HCT116 (cell line): ENCODE measurements at regions not wholly inside any gene's neighbourhood (a gene's known extent, or its start where the extent isn't known, plus 50 kb on each side); places are given as distances from the start of the nearest gene placed in this dataset.
A peak's percentile ranks its signal among the peaks of the same experiment; 100 is the strongest.
"Not testable (repeated sequence)": the region's sequence is repeated elsewhere in the genome, so short reads cannot be mapped to it uniquely, and the experiment has no call there.

ENCODE experiments used
- ATAC-seq: fragments of 200-7000 bp; cut with Tn5 transposase; 2 replicates; pipeline ENCODE4 v1.9.1; 2020; ENCODE audit warnings: mild to moderate bottlenecking, moderate library complexity
- BruUV-seq: library from RNA; stranded (reverse); fragments of 400-500 nt; replicated peaks from 2 replicates; lab custom pipeline; 2021; lab: Mats Ljungman, UMichigan
- CTCF ChIA-PET: fragments of 300-600 bp; sonication (Branson Sonifier 250); formaldehyde crosslinking; loops from one replicate; lab custom pipeline; 2021; ENCODE audit warnings: antibody characterized with exemption; lab: Charles Lee
- POLR2A ChIA-PET: fragments of 300-600, 350-600 bp; sonication (Branson Sonifier 250); formaldehyde crosslinking; loops from one replicate; lab custom pipeline; 2021; ENCODE audit warnings: antibody characterized with exemption; lab: Charles Lee
- RAD21 ChIA-PET, 2 experiments: fragments of 300-600 bp; sonication (Branson Sonifier 250); formaldehyde crosslinking; loops; one replicate each; lab custom pipeline; 2023; ENCODE audit warnings: low total read pairs in 2 of 2; ENCODE audit not compliant: uncharacterized antibody in 2 of 2, unreplicated experiment in 2 of 2, low non-redundant PET in 1 of 2; lab: Charles Lee
- DNase-seq: peaks from one replicate; pipeline ENCODE4 v3.0.0-alpha.2; 2010; ENCODE audit warnings: low read depth, low spot score
- H2AFZ ChIP-seq: fragments of 200-600 bp; shearing (Covaris generic), sonication (generic); 2 replicates; pipeline ENCODE4 v1.6.1; 2017; ENCODE audit warnings: low read depth, mixed run types, mixed read lengths, antibody characterized with exemption, low read length; ENCODE audit not compliant: poor library complexity, severe bottlenecking
- H3K27ac ChIP-seq: 2 replicates; pipeline ENCODE4 v1.5.1; 2012; ENCODE audit warnings: low read depth, low read length
- H3K27me3 ChIP-seq: fragments of 200-600 bp; sonication (generic); 2 replicates; pipeline ENCODE4 v1.6.1; 2016; ENCODE audit warnings: mixed run types, low read length, mixed read lengths; ENCODE audit not compliant: insufficient read depth
- H3K36me3 ChIP-seq, 2 experiments: fragments of 200-500 bp in 1 of 2; fragments of 200-600 bp in 1 of 2; sonication (Bioruptor generic) in 1 of 2; sonication (generic) in 1 of 2; 2 replicates each; pipeline versions ENCODE4 v1.5.1 to v1.6.1; 2014 to 2016; ENCODE audit warnings: low read length in 2 of 2, inconsistent platforms in 1 of 2, mixed read lengths in 1 of 2, mixed run types in 1 of 2; ENCODE audit not compliant: insufficient read depth in 2 of 2, control insufficient read depth in 1 of 2
- H3K4me1 ChIP-seq, 2 experiments: fragments of 200-600 bp in 1 of 2; sonication (generic) in 1 of 2; 2 replicates each; pipeline versions ENCODE4 v1.5.1 to v1.6.1; 2012 to 2017; ENCODE audit warnings: low read length in 2 of 2, inconsistent platforms in 1 of 2, mild to moderate bottlenecking in 1 of 2, mixed read lengths in 1 of 2, mixed run types in 1 of 2, moderate library complexity in 1 of 2; ENCODE audit not compliant: insufficient read depth in 2 of 2, control insufficient read depth in 1 of 2
- H3K4me2 ChIP-seq: fragments of 200-600 bp; sonication (generic); 2 replicates; pipeline ENCODE4 v1.6.1; 2017; ENCODE audit warnings: mixed run types, low read length, mixed read lengths
- H3K4me3 ChIP-seq, 2 experiments: fragments of 200-600 bp in 1 of 2; sonication (generic) in 1 of 2; replicated peaks in 1 of 2; 2 replicates each; pipeline ENCODE4 v1.5.1; 2011 to 2016; ENCODE audit warnings: low read length in 2 of 2, control low read depth in 1 of 2, low read depth in 1 of 2, mild to moderate bottlenecking in 1 of 2, mixed read lengths in 1 of 2, mixed run types in 1 of 2
- H3K79me2 ChIP-seq: fragments of 200-600 bp; sonication (generic); 2 replicates; pipeline ENCODE4 v1.6.1; 2017; ENCODE audit warnings: mild to moderate bottlenecking, mixed run types, low read length, moderate library complexity, mixed read lengths; ENCODE audit not compliant: insufficient read depth
- H3K9ac ChIP-seq: fragments of 200-600 bp; sonication (generic); 2 replicates; pipeline ENCODE4 v1.6.1; 2016; ENCODE audit warnings: low read length, mixed read lengths
- H3K9me2 ChIP-seq: fragments of 200-600 bp; sonication (generic), shearing (Covaris generic); 2 replicates; pipeline ENCODE4 v1.6.1; 2017; ENCODE audit warnings: mixed run types, mild to moderate bottlenecking, moderate library complexity; ENCODE audit not compliant: insufficient read depth
- H3K9me3 ChIP-seq, 2 experiments: fragments of 200-500 bp in 1 of 2; fragments of 200-600 bp in 1 of 2; sonication (Bioruptor generic) in 1 of 2; sonication (generic) in 1 of 2; 2 replicates each; pipeline ENCODE4 v1.6.1; 2014 to 2017; ENCODE audit warnings: low read length in 2 of 2, mixed read lengths in 2 of 2, inconsistent platforms in 1 of 2, low read depth in 1 of 2, mild to moderate bottlenecking in 1 of 2, mixed run types in 1 of 2, moderate library complexity in 1 of 2; ENCODE audit not compliant: control insufficient read depth in 1 of 2, insufficient read depth in 1 of 2
- H4K20me1 ChIP-seq: fragments of 200-600 bp; sonication (generic), shearing (Covaris generic); 2 replicates; pipeline ENCODE4 v1.6.1; 2017; ENCODE audit warnings: mixed run types, mild to moderate bottlenecking, moderate library complexity; ENCODE audit not compliant: insufficient read depth
- RAD21 ChIP-seq: IDR thresholded peaks from 2 replicates; pipeline ENCODE4 v1.6.1; 2012; ENCODE audit warnings: low read depth, mild to moderate bottlenecking
- intact Hi-C: fragments of 100-400 bp; cut with micrococcal nuclease; formaldehyde crosslinking; loops from 2 replicates; pipeline ENCODE4 v1.10.0; 2022
- TF ChIP-seq, protein P1 (sequence below), 3 experiments: fragments of 200-600 bp in 1 of 3; sonication (generic) in 1 of 3; IDR thresholded peaks in 2 of 3; conservative IDR thresholded peaks in 1 of 3; 2 replicates each; pipeline ENCODE4 v1.5.1; 2012 to 2017; ENCODE audit warnings: low read depth in 2 of 3, low read length in 2 of 3, antibody characterized with exemption in 1 of 3, borderline replicate concordance in 1 of 3, control low read depth in 1 of 3, mild to moderate bottlenecking in 1 of 3, mixed read lengths in 1 of 3, mixed run types in 1 of 3, moderate library complexity in 1 of 3; ENCODE audit not compliant: insufficient read depth in 1 of 3

DNA sequence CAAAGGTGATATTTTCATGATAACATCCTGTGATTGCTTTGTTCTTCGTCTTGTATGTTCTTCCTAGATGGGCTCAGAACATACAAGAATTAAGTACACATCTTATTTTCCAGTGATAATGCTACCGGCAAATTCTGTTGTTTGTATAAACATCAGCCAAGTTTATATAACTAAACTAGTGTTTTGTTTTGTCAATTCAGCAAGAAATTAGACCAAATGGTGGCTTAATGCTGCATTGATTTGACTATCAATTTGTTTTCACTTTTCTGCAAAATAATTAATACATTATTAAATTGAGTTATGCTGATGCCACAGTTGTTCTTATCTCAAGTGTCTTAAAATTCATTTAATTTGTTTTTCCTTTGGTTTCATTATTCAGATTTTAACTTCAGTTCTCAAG is 177.7 kb downstream of the OR4F29 start:
- not testable (repeated sequence) for BruUV-seq

DNA sequence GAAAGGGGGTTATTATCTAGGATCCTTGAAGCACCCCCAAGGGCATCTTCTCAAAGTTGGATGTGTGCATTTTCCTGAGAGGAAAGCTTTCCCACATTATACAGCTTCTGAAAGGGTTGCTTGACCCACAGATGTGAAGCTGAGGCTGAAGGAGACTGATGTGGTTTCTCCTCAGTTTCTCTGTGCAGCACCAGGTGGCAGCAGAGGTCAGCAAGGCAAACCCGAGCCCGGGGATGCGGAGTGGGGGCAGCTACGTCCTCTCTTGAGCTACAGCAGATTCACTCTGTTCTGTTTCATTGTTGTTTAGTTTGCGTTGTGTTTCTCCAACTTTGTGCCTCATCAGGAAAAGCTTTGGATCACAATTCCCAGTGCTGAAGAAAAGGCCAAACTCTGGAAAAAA is 183.7 kb downstream of the OR4F29 start:
- H2AFZ ChIP-seq, RAD21 ChIA-PET, BruUV-seq, CTCF ChIA-PET, H3K9me3 ChIP-seq, ATAC-seq, intact Hi-C loops, H3K36me3 ChIP-seq, H3K27ac ChIP-seq, H3K79me2 ChIP-seq, H3K4me3 ChIP-seq, H4K20me1 ChIP-seq, H3K9me2 ChIP-seq, H3K9ac ChIP-seq, H3K4me1 ChIP-seq, H3K4me2 ChIP-seq, POLR2A ChIA-PET, H3K27me3 ChIP-seq: not testable (repeated sequence)
- DNase-seq = peak; percentile 8
- TF ChIP-seq, protein P1, sequence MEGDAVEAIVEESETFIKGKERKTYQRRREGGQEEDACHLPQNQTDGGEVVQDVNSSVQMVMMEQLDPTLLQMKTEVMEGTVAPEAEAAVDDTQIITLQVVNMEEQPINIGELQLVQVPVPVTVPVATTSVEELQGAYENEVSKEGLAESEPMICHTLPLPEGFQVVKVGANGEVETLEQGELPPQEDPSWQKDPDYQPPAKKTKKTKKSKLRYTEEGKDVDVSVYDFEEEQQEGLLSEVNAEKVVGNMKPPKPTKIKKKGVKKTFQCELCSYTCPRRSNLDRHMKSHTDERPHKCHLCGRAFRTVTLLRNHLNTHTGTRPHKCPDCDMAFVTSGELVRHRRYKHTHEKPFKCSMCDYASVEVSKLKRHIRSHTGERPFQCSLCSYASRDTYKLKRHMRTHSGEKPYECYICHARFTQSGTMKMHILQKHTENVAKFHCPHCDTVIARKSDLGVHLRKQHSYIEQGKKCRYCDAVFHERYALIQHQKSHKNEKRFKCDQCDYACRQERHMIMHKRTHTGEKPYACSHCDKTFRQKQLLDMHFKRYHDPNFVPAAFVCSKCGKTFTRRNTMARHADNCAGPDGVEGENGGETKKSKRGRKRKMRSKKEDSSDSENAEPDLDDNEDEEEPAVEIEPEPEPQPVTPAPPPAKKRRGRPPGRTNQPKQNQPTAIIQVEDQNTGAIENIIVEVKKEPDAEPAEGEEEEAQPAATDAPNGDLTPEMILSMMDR (IDR thresholded peaks at IDR 0.05 in 2 of 3, conservative IDR thresholded peaks at IDR 0.05 in 1 of 3; ENCODE audit: borderline replicate concordance in 1 of 3, insufficient read depth in 1 of 3, low read depth in 2 of 3, low read length in 2 of 3) = peak; percentile 17 to 70 (median 35); a peak in 5 of 6 replicates
- peak; percentile 59 for TF ChIP-seq RAD21

More for the DNA sequence above, 177.7 kb downstream of the OR4F29 start:
- H3K9me3 ChIP-seq, H3K79me2 ChIP-seq, ATAC-seq, H3K36me3 ChIP-seq, H3K27me3 ChIP-seq, H2AFZ ChIP-seq, H3K9ac ChIP-seq, RAD21 ChIA-PET, H3K4me2 ChIP-seq, H3K27ac ChIP-seq, POLR2A ChIA-PET, H3K9me2 ChIP-seq, intact Hi-C loops, DNase-seq, H3K4me1 ChIP-seq, H3K4me3 ChIP-seq, CTCF ChIA-PET, H4K20me1 ChIP-seq: not testable (repeated sequence)
